Small intestine (tissue), 7 donors: ENCODE measurements at regions not wholly inside any gene's neighbourhood (a gene's known extent, or its start where the extent isn't known, plus 50 kb on each side); places are given as distances from the start of the nearest gene placed in this dataset.

Experiments used
- DNase-seq, 2 donors: peaks; one replicate each; pipeline versions ENCODE4 v3.0.0 to v3.0.0-alpha.2; 2013
- FAIRE-seq: peaks from 2 replicates; lab custom pipeline; 2012; peaks lifted over from hg19 to GRCh38; lab: Jason Lieb, UNC
- H3K27ac ChIP-seq, 3 donors: one replicate each; pipeline ENCODE4 v1.5.1; 2013; ENCODE audit warnings: low read length in 2 of 3, mild to moderate bottlenecking in 2 of 3, control low read depth in 1 of 3, inconsistent platforms in 1 of 3, low read depth in 1 of 3, moderate library complexity in 1 of 3
- H3K27me3 ChIP-seq, 3 donors: one replicate each; pipeline ENCODE4 v1.6.1; 2013; ENCODE audit warnings: low read length in 3 of 3, inconsistent platforms in 1 of 3; ENCODE audit not compliant: control insufficient read depth in 3 of 3, insufficient read depth in 3 of 3
- H3K36me3 ChIP-seq, 3 donors: one replicate each; pipeline ENCODE4 v1.6.1; 2013; ENCODE audit warnings: low read length in 3 of 3, inconsistent platforms in 1 of 3, low read depth in 1 of 3, mild to moderate bottlenecking in 1 of 3, moderate library complexity in 1 of 3; ENCODE audit not compliant: control insufficient read depth in 3 of 3, insufficient read depth in 2 of 3
- H3K4me1 ChIP-seq, 3 donors: one replicate each; pipeline ENCODE4 v1.6.1; 2013; ENCODE audit warnings: low read length in 2 of 3, inconsistent platforms in 1 of 3, low read depth in 1 of 3, mild to moderate bottlenecking in 1 of 3, moderate library complexity in 1 of 3; ENCODE audit not compliant: control insufficient read depth in 3 of 3, insufficient read depth in 2 of 3
- H3K4me3 ChIP-seq, 3 donors: one replicate each; pipeline ENCODE4 v1.5.1; 2013; ENCODE audit warnings: low read length in 3 of 3, control low read depth in 1 of 3, inconsistent platforms in 1 of 3, low read depth in 1 of 3, mild to moderate bottlenecking in 1 of 3, moderate library complexity in 1 of 3
- H3K9me3 ChIP-seq, 2 donors: one replicate each; pipeline ENCODE4 v1.6.1; 2013; ENCODE audit warnings: low read depth in 1 of 2, low read length in 1 of 2; ENCODE audit not compliant: control insufficient read depth in 2 of 2, insufficient read depth in 1 of 2
- WGBS, 3 donors: extraction: QIAGEN DNeasy Blood & Tissue Kit; methylation state at CpG; one replicate each; pipeline ENCODE4 v1.1.7; 2013; 5-methylcytosine and 5-hydroxymethylcytosine counted together
- donor health status: healthy with polysubstance abuse.
- donor health status: control.
- donor health status: control.
- donor health status: Bipolar disorder and iron deficiency.
- donor health status: healthy.

DNA sequence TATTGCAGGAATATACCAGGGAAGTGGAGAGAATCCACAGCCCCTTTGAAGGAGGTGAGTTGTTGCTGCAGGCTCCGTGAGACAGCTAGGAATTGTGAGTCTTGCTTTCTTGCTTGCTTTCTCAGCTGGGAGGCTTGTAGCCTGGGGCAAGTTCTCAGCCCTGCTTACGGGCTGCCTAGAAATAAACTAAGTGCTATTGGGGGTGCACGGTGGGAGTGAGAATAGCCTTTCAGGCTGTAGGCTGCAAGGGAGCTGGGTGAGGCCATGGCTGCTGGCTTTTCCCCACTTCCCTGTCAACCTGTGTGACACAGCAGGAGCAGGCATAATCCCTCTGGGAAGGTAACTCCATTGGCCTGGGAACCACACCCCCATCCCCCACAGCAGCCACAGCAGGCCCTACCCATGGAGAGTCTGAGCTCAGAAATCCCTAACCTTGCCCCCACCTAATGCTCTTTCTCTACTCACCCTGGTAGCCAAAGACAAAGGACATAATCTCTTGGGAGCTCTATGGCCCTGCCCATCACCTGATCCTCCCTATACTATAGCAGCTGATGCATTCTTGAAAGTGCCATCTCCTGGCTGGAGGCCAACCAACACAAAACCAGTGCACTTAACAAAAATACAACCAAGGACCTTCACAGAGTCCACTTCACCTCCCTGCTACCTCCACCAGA lies 113.0 kb downstream of the MMRN1 start:
- Histone ChIP-seq H3K4me3 (no peak overlapping the region), H3K27ac (no peak overlapping the region), H3K4me1 (no peaks in the 10 kb centered on the region), H3K9me3 (no peaks in the 10 kb centered on the region), H3K36me3 (no peaks in the 10 kb centered on the region), H3K27me3 (no peaks in the 10 kb centered on the region)
- FAIRE-seq: no peak
- 88 to 90% (median 90%) methylated on average over 3 of the region's 3 CpGs for WGBS, 3 donors
- DNase-seq: no peak

DNA sequence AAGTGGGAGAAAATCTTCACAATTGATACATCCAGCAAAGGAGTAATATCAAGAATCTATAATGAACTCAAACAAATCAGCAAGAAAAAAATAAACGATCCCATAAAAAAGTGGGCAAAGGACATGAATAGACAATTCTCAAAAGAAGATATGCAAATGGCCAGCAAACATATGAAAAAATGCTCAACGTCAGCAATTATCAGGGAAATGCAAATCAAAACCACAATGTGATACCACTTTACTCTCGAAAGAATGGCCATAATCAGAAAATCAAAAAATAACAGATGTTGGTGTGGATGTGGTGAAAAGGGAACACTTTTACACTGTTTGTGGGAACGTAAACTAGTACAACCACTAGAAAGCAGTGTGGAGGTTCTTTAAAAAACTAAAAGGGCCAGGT lies 114.3 kb upstream of the CCSER1 start:
- Histone ChIP-seq H3K27me3 (no peaks in the 10 kb centered on the region), H3K9me3 (no peaks in the 10 kb centered on the region), H3K4me3 (no peak overlapping the region), H3K36me3 (no peaks in the 10 kb centered on the region), H3K27ac (no peak overlapping the region), H3K4me1 (no peaks in the 10 kb centered on the region)
- WGBS, 3 donors: 81 to 91% (median 88%) methylated on average over 4 of the region's 4 CpGs
- DNase-seq (no peak), FAIRE-seq (no peak)

DNA sequence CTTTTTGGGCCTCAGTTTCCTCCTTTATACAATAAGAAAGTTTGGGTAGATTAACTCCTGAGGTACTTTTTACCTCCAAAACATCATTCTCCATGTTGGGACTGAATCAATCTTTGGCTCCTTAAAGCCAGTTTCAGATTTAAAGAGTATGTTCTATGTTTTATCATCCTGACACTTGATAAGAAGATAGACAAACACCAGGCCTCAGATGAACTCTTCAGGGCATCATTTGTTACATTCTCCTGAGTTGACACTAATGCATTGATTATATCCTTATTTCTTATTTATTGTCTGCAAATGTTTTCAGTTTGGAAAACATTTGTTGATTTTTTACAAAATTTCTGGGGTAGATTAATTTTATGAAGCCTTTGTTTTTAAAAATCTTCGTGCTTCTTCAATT lies 102.7 kb upstream of the CCSER1 start:
- Histone ChIP-seq H3K27me3 (no peaks in the 10 kb centered on the region), H3K4me1 (no peaks in the 10 kb centered on the region), H3K27ac (no peak overlapping the region), H3K4me3 (no peak overlapping the region), H3K9me3 (no peaks in the 10 kb centered on the region), H3K36me3 (no peaks in the 10 kb centered on the region)
- DNase-seq: no peak
- no peak for FAIRE-seq
- WGBS, 3 donors: 66 to 89% (median 70%) methylated on average over 1 of the region's 1 CpG

DNA sequence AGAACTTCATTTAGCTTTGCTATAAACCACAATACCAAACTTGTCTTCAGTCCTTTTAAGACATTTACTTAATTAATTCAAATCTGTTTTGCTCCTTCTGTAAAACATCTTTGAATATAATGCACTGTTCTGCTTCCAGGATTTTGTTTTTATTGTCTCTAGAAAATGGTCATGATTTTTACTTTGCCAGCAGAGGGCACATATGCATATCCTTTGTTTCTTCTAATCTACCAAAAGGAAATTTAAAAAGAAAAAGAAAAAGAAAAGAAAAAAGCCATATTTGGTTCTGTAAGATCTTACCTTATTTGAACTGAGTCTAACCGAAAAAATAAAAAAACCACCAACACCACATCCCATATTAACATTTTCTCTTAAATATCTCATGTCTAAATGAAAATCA lies 101.9 kb upstream of the CCSER1 start:
- no peaks in the 10 kb centered on the region for H3K36me3 ChIP-seq
- H3K4me1 ChIP-seq: no peaks in the 10 kb centered on the region
- WGBS, 3 donors: 51 to 60% (median 52%) methylated on average over 1 of the region's 1 CpG
- H3K9me3 ChIP-seq: no peaks in the 10 kb centered on the region
- peak; percentile 9 to 13 for DNase-seq
- H3K27ac ChIP-seq: no peak overlapping the region
- H3K27me3 ChIP-seq: no peaks in the 10 kb centered on the region
- no peak overlapping the region for H3K4me3 ChIP-seq
- peak; percentile 74 for FAIRE-seq

DNA sequence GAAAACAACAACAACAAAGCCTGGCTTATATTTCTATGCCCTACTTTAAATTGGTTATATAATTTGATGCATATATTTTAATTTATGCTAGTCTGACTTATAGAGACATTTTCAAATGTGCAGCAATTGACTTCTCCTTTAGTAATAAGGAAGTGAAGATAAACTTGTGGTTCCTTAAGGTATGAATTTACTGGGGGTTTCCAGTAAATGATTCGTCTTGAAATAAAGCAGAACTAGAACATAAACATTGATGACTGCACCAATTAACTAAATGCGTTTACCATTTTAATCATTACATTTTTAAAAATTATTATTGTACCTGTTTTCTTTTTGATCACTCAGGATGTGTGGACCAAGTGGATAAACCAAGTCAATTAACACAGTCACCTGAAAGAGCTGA lies 99.6 kb upstream of the CCSER1 start:
- Histone ChIP-seq H3K27ac (no peak overlapping the region), H3K36me3 (no peaks in the 10 kb centered on the region), H3K4me3 (no peak overlapping the region), H3K27me3 (no peaks in the 10 kb centered on the region), H3K4me1 (no peaks in the 10 kb centered on the region), H3K9me3 (no peaks in the 10 kb centered on the region)
- WGBS, 3 donors: 45 to 56% (median 50%) methylated on average over 2 of the region's 2 CpGs
- FAIRE-seq: no peak
- no peak for DNase-seq

DNA sequence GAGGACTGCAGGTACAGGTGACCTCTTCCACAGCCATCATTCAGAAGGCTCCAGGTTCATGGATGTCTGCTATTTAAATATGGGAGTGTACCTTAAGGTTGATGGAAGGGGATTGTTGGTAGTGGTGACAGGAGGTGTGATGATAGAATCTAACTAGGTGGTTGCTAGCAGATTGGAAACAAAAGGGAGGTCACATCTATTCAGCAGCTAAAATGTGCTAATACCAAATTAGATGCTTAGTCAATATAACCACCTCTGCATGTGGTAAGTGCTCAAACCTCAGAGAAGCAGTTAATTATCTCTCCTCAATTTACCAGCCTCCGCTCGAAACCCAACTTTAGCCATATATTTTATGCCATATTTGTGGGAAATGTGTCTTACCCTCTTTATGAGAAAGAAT lies 98.7 kb upstream of the CCSER1 start:
- no peaks in the 10 kb centered on the region for H3K27me3 ChIP-seq
- no peaks in the 10 kb centered on the region for H3K36me3 ChIP-seq
- H3K9me3 ChIP-seq: no peaks in the 10 kb centered on the region
- FAIRE-seq (no peak), DNase-seq (no peak)
- H3K4me1 ChIP-seq: no peaks in the 10 kb centered on the region
- 95 to 100% (median 98%) methylated on average over 2 of the region's 2 CpGs for WGBS, 3 donors
- no peak overlapping the region for H3K4me3 ChIP-seq
- no peak overlapping the region for H3K27ac ChIP-seq

DNA sequence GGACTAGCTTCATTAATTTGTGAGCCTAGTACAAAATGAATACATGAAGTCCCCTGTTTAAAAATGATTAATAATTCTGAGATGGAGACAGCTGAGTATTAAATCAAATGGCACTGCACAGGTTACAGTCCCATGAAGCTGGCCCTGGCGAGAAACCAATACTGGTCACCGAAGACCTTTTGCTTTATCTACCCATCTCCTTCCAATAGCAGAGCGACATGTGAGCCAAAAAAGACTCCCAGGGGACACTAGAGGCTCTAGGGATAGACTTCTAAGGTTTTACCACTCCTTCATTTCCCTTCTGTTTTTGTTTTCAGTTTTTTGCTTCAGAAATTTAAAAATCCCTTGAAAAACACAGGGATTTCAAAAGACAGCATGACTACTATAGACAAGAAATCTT lies 97.0 kb upstream of the CCSER1 start:
- no peaks in the 10 kb centered on the region for H3K9me3 ChIP-seq
- no peaks in the 10 kb centered on the region for H3K27me3 ChIP-seq
- no peak overlapping the region for H3K4me3 ChIP-seq
- H3K27ac ChIP-seq: no peak overlapping the region
- DNase-seq (no peak), FAIRE-seq (no peak)
- no peaks in the 10 kb centered on the region for H3K36me3 ChIP-seq
- no peaks in the 10 kb centered on the region for H3K4me1 ChIP-seq
- 82 to 83% (median 83%) methylated on average over 3 of the region's 3 CpGs for WGBS, 3 donors

DNA sequence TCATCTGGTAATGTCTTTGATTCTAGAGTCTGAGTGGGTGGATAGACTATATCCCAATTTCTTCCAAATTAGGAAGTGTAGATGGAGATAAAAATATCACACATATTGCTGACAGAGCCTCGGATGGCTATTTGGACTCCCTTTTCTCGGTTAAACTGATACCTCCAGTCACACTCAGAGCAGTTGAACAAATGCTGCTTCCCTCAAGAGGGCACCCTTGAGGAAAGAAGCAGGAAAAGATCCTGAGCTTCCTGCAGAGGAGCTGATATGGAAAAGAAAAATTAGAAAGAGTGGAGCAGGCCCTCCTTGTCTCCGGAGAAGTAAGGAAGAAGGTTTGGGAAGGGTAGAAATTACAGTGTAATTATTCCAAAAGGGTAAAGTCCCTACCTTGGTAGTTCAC lies 96.2 kb upstream of the CCSER1 start:
- FAIRE-seq: no peak
- peak; percentile 24 to 46 for DNase-seq
- no peaks in the 10 kb centered on the region for H3K27me3 ChIP-seq
- H3K9me3 ChIP-seq: peaks cover 0 to 3% of the 10 kb centered on the region in 2 donors
- no peaks in the 10 kb centered on the region for H3K36me3 ChIP-seq
- no peak overlapping the region for H3K27ac ChIP-seq
- WGBS, 3 donors: 18 to 48% (median 36%) methylated on average over 3 of the region's 3 CpGs
- H3K4me1 ChIP-seq: no peaks in the 10 kb centered on the region
- no peak overlapping the region for H3K4me3 ChIP-seq

DNA sequence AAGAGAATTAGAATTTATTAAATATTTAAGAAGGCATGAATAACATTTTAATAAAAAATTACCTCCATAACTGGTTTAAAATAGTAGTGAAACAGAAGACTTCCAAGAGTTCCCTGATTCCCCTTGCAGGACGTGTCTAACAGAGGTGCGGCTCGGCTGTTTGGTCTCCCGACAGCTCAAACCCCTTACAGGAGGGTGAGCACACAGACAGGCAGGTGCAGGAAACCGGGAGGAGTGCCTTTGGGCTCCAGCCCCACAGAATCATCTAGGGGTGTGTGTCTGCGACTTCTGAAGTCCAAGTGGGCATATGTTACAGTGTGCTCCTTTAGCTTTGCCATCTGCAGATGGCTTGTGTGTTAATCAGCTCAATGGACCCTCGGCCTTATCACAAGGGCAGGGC lies 88.1 kb upstream of the CCSER1 start:
- H3K4me3 ChIP-seq: no peak overlapping the region
- H3K27me3 ChIP-seq: no peaks in the 10 kb centered on the region
- H3K9me3 ChIP-seq: peaks cover 0 to 3% of the 10 kb centered on the region in 2 donors
- WGBS, 3 donors: 78 to 86% (median 81%) methylated on average over 7 of the region's 7 CpGs
- no peak for FAIRE-seq
- no peaks in the 10 kb centered on the region for H3K36me3 ChIP-seq
- no peaks in the 10 kb centered on the region for H3K4me1 ChIP-seq
- no peak overlapping the region for H3K27ac ChIP-seq
- no peak for DNase-seq
